GM21717 (cell line): ENCODE measurements at regions not wholly inside any gene's neighbourhood (a gene's known extent, or its start where the extent isn't known, plus 50 kb on each side); places are given as distances from the start of the nearest gene placed in this dataset.

Experiments used
- ATAC-seq: cut with Tn5 transposase; IDR thresholded peaks from one replicate; pipeline ENCODE4 v1.9.1; 2021; ENCODE audit warnings: mild to moderate bottlenecking, moderate library complexity; ENCODE audit not compliant: unreplicated experiment

- no peak for ATAC-seq
Measured at GRCh38 chr17:27390540-27390939, 65.7 kb upstream of the KSR1 start.

GRCh38 chr17:27391427-27391826 is 64.8 kb upstream of the KSR1 start:
- ATAC-seq: no peak

- no peak for ATAC-seq
Measured at GRCh38 chr17:27396045-27396444, 60.2 kb upstream of the KSR1 start.

- ATAC-seq: no peak
Measured at GRCh38 chr17:27396941-27397340, 59.3 kb upstream of the KSR1 start.

GRCh38 chr17:27398691-27399090 is 57.6 kb upstream of the KSR1 start:
- no peak for ATAC-seq

- ATAC-seq: no peak
Measured at GRCh38 chr17:27400991-27401390, 55.3 kb upstream of the KSR1 start.

GRCh38 chr17:27402943-27403342 is 53.3 kb upstream of the KSR1 start:
- ATAC-seq: no peak

- ATAC-seq: no peak
Measured at GRCh38 chr17:27403480-27404005, 52.7 kb upstream of the KSR1 start.

- ATAC-seq: no peak
Measured at GRCh38 chr17:27404676-27405075, 51.6 kb upstream of the KSR1 start.
